GM21423 (cell line): ENCODE measurements at regions not wholly inside any gene's neighbourhood (a gene's known extent, or its start where the extent isn't known, plus 50 kb on each side); places are given as distances from the start of the nearest gene placed in this dataset.

ENCODE experiments used
- ATAC-seq: cut with Tn5 transposase; IDR thresholded peaks from one replicate; pipeline ENCODE4 v1.9.1; 2021; ENCODE audit warnings: mild to moderate bottlenecking, moderate library complexity; ENCODE audit not compliant: unreplicated experiment

GRCh38 chr12:87120440-87120839 is 864.2 kb upstream of the MGAT4C start:
- ATAC-seq = no peak

GRCh38 chr12:87119713-87120112 is 863.5 kb upstream of the MGAT4C start:
- ATAC-seq = no peak

- no peak for ATAC-seq
These were observed 861.3 kb upstream of the MGAT4C start for GRCh38 chr12:87117526-87117925.

DNA sequence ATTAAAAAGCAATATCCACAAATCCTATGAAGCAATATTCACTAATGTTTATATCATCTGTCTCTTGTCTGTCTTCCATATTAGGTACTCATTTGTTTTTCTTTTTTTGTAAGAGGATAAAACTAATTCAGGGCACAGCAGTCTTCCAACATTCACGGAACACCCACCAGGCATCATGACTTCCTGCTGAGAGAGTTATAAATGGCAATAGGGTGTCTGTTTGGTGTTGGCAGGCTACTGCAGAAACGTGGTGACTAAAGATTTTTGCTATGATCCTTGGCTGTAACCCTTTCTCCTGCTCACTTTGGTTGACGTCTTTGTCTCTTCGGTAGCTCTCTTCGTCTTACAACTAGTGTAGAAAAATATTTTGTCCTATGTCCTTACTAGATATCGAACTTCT is 860.6 kb upstream of the MGAT4C start:
- ATAC-seq = no peak

DNA sequence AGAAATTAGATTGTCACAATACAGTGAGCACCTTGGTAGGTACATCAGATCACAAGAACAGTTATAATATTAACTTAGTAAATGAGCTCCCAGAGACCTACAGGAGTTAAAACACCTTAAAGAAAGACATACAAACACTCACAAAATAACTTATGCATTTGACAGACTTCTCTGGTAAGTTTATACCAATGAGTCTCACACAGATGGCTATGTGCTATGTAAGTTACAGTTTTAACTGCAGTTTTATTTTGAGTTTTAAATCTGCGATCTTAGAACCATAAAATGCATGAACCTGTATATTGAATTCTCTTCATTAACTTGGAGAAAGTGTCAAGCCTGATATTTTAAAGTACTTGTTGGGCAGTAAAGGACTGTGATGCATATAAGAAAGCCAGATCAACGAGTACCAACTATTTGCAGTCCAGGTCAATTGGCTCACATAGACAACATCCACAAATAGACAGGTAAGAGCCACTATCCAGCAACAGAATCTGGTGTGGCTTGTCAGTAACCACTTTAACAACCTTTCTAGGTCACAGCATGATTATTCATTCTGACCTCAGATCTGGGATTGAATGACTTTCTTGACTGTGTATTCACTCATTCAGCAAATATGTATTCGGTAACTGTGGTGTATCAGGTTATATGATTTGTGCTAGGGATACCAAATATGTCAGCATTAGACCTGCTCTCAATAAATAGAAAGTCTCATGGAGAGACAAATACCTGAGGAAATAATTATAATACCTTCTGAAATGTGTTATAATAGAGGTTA is 856.6 kb upstream of the MGAT4C start:
- ATAC-seq = no peak

GRCh38 chr12:87107766-87108165 is 851.6 kb upstream of the MGAT4C start:
- no peak for ATAC-seq

DNA sequence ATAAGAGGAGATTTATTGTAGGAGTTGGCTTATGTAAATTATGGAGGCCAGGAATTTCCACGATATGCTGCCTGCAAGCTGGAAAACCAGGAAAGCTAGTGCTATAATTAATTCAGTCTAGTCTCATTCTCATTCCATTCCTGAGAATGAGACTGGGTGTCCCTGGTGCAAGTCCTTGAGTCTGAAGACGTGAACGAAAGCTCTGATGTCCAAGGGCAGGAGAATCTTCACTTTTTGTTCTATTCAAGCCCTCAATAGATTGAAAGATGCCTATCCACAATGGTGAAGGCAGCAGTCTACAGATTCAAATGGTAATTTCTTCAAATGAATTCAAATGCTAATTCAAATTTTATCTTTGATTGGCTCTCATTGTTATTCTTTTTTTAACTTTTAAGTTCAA is 851.1 kb upstream of the MGAT4C start:
- ATAC-seq = no peak

DNA sequence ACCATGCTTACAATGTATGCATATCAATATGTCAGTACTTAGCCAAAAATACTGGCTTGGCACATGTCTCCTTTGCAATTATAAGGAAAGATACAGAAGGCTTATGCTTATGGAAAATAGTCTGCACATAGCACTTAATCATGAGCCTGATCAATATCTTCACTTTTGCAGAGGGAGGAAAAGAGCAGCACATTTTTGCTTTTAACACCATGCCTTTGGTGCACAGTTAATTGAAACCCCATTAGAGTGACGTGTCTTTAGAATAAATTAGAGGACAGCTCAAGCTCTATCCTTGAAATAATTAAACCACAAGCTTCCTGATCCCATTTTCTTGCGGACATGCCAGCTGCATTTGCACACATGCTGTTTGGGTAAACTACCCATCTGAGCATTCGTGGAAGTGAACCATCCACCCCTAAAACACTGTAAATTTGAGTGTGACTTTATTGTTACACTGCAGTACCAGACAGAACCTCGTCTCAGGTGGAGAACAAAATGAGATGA is 839.9 kb upstream of the MGAT4C start:
- ATAC-seq = no peak

DNA sequence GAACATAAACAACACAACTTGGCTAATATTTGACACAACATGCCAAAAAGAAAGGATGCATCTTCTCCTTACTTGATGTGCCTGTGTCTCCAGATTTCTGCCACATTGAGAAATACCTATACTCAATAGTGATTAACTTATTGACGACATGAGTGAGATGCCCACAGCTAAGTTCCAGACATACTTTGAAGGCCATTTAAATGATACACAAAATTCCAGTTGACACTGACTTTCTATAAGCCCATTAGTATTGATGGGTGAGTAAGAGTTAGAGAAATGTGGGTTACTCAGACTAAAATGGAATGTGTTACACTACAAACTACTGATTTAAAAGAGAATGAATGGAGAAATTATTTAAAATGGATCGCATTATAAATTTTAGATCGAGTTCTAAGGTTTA is 838.2 kb upstream of the MGAT4C start:
- ATAC-seq = no peak

GRCh38 chr12:87092421-87092820 is 836.2 kb upstream of the MGAT4C start:
- ATAC-seq = no peak

GRCh38 chr12:87086118-87086891 is 830.1 kb upstream of the MGAT4C start:
- no peak for ATAC-seq

DNA sequence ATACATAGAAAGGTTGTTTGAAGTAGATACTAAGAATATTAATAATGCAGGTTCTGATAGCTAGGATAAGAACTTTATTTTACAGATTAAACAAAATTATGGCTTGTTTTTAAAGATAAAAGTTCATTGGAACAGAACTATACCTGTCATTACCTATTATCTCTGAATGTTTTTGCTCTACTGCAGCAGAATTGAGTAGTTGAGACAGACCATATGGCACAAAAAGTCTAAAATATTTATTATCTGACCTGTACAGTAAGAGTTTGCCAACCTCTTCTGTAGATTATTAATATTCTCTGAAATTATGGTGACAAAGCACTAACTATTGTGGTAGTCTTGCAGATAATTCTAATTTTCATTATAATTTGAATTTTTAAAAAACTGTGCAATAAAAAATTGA is 829.1 kb upstream of the MGAT4C start:
- no peak for ATAC-seq

GRCh38 chr12:87082756-87083155 is 826.6 kb upstream of the MGAT4C start:
- no peak for ATAC-seq

DNA sequence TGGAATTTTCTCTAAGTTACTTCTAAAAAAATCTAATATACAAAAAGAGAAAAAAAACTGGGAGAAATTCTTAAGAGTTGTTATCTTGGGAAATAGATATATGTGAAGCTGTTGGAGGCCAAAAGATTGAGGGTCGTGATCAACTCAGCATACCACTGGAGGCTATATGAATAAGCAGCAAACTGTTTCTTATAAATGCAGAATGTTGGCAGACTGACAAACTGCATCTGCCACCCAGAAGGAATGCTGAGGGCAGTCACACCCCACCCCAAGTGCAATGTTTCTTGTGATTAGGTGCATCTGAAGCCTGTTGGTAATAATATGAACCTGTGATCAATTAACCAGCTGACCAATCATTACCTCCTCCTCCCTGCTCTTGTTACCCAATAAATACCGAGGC is 818.6 kb upstream of the MGAT4C start:
- no peak for ATAC-seq

GRCh38 chr12:87066326-87066725 is 810.1 kb upstream of the MGAT4C start:
- ATAC-seq = no peak

DNA sequence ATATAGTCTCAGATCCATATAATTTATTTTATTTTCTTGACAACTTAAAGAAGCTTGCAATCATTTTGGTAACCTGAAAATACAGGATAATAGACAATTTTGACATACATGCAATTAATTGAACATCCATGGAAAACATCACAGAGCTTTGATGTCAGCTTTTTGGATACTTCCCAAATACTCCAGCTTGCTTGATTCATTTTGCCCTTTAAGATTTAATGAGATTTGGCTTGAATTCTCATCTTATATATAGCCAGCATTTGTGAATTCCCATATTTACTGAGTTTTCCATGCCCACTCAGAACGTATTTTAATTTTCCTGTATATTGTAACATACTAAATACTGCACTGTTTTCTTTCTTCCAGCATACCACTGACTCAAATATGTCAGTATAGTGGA is 803.0 kb upstream of the MGAT4C start:
- ATAC-seq = no peak

GRCh38 chr12:87054226-87054625 is 798.0 kb upstream of the MGAT4C start:
- ATAC-seq = no peak

DNA sequence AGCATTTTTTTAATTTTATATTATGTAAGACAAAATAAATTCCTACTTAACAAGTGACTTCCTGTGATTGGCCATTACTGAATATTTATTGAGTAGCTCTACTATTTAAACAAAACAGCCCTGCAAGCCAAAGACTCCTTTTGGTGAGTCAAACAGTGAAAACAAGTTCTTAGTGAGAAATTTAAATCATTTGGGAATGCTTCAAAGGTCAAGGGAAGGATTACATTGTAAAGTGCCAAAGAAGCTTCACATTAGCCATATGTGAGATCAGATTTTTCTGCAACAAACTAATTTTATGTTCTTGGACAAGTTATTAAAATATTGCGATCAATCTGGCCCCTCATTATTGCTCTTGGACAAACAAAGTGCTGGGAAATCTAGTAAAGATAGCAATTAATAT is 795.4 kb upstream of the MGAT4C start:
- no peak for ATAC-seq

- no peak for ATAC-seq
These were observed 791.5 kb upstream of the MGAT4C start for GRCh38 chr12:87047691-87048090.

DNA sequence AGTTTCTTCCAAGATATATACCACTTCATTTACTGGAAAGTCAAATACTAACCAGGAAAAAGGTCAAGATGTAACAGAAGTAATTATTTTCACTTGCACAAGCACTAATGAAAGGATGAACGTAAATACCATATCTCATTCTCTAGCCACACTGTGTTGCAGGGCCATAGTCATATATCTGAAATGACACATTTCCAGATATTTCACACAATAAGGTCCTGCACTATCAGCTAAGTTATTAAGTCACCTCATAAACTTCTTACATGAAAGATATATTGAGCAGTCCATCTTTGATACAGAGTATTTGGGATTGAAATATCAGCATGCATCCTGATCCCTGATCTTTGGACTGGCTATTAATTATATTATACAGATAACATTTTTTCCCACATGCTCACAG is 783.3 kb upstream of the MGAT4C start:
- no peak for ATAC-seq

GRCh38 chr12:87038098-87038497 is 781.9 kb upstream of the MGAT4C start:
- no peak for ATAC-seq

DNA sequence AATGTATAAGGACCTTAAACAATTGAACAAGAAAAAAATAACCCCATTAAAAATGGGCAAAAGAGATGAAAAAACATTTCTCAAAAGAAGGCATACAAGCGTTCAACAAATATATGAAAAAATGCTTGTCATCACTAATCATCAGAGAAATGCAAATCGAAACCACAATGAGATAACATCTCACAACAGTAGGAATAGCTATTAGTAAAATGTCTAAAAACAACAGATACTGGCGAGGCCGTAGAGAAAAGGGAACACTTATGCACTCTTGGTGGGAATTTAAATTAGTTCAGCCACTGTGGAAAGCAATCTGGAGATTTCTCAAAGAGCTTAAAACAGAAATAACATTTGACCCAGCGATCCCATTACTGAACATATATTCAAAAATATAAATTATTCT is 769.8 kb upstream of the MGAT4C start:
- ATAC-seq = no peak
